Peyer's patch (tissue), 4 donors: ENCODE measurements at regions not wholly inside any gene's neighbourhood (a gene's known extent, or its start where the extent isn't known, plus 50 kb on each side); places are given as distances from the start of the nearest gene placed in this dataset.

Source experiments
- POLR2A ChIP-seq, 2 donors: fragments of 450-650 bp; IDR thresholded peaks; one replicate each; pipeline ENCODE4 v1.5.1; 2017; ENCODE audit warnings: antibody characterized with exemption in 2 of 2, mild to moderate bottlenecking in 2 of 2, moderate library complexity in 2 of 2
- TF ChIP-seq, protein P1 (sequence below), 6 experiments: fragments of 450-650 bp in 4 of 6; fragments of 200-600 bp in 2 of 6; sonication (generic) in 1 of 6; IDR thresholded peaks; one replicate each; pipeline ENCODE4 v1.5.1; 2017 to 2019; ENCODE audit warnings: antibody characterized with exemption in 6 of 6, mild to moderate bottlenecking in 3 of 6, moderate library complexity in 1 of 6

GRCh38 chr3:72337480-72337855, 510.8 kb downstream of the SHQ1 start:
- TF ChIP-seq, protein P1, sequence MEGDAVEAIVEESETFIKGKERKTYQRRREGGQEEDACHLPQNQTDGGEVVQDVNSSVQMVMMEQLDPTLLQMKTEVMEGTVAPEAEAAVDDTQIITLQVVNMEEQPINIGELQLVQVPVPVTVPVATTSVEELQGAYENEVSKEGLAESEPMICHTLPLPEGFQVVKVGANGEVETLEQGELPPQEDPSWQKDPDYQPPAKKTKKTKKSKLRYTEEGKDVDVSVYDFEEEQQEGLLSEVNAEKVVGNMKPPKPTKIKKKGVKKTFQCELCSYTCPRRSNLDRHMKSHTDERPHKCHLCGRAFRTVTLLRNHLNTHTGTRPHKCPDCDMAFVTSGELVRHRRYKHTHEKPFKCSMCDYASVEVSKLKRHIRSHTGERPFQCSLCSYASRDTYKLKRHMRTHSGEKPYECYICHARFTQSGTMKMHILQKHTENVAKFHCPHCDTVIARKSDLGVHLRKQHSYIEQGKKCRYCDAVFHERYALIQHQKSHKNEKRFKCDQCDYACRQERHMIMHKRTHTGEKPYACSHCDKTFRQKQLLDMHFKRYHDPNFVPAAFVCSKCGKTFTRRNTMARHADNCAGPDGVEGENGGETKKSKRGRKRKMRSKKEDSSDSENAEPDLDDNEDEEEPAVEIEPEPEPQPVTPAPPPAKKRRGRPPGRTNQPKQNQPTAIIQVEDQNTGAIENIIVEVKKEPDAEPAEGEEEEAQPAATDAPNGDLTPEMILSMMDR (IDR thresholded peaks at IDR 0.05) = no peak
- no peak for TF ChIP-seq POLR2A (IDR thresholded peaks at IDR 0.05)
